ENCODE measurements at regions not wholly inside any gene's neighbourhood (a gene's known extent, or its start where the extent isn't known, plus 50 kb on each side); places are given as distances from the start of the nearest gene placed in this dataset.
A peak's percentile ranks its signal among the peaks of the same experiment; 100 is the strongest.

DNA sequence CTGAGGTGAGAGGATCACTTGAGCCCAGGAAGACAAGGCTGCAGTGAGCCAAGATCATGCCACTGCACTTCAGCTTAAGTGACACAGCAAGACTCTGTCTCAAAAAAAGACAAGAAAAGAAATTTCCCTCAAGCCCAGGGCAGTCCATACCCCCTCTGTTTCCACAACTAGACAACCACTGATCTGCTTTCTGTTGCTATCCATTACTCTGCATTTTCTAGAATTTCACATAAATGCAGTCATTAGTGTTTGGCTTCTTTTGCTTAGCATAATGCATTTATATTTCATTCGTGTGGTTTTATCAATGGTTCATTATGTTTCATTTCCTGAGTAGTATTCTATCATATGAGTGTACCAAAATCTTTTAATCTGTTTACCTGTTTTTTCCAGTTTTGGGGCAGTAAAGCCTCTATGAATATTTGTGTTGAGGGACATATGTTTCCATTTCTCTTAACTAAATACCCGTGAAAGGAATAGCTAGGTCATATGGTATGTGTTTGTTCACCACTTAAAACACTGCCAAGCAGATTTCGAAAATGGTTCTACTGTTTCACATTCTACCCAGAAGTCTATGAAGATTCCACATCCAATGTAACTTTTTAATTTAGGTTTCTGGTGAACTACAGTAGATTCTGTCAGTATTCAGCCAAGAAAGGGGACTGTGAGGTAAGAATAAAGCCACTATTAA is 271.8 kb downstream of the ZNF608 start:
- TF ChIP-seq TAF1 (IDR thresholded peaks at IDR 0.05; ENCODE audit: low read depth, low read length) = no peak
- TF ChIP-seq, protein P1, sequence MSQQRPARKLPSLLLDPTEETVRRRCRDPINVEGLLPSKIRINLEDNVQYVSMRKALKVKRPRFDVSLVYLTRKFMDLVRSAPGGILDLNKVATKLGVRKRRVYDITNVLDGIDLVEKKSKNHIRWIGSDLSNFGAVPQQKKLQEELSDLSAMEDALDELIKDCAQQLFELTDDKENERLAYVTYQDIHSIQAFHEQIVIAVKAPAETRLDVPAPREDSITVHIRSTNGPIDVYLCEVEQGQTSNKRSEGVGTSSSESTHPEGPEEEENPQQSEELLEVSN (IDR thresholded peaks at IDR 0.05) = no peak
- H3K18ac ChIP-seq (ENCODE audit: extremely low read depth, low read length) = no peak overlapping the region
- H4K5ac ChIP-seq (ENCODE audit: insufficient read length, low read depth, low read length) = no peak overlapping the region
- DNase-seq (ENCODE audit: low read depth in 1 of 2, low spot score in 2 of 2) (no peak), FAIRE-seq (no peak)
- no peaks in the 10 kb centered on the region for H4K20me1 ChIP-seq (replicated peaks in 1 of 2; ENCODE audit: control insufficient read depth in 1 of 2, insufficient read depth in 2 of 2, low read length in 2 of 2)
- H2BK5ac ChIP-seq (ENCODE audit: low read depth, low read length) = 0 out of 2 replicates have a peak overlapping the region, but pooled peaks have one; percentile 12
- H2AFZ ChIP-seq (ENCODE audit: low read length) = no peak overlapping the region
- H4K91ac ChIP-seq (replicated peaks; ENCODE audit: insufficient read length, low read length) = no peak overlapping the region
- H3K23ac ChIP-seq (ENCODE audit: insufficient read length) = no peak overlapping the region
- ChIA-PET POLR2A (ENCODE audit: partially characterized antibody) (interaction anchor here (0.9 kb wide), 1 partner anchor 22 kb away, joined by 3 read pairs; no protein-coding TSS in a partner anchor), CTCF (ENCODE audit: partially characterized antibody) (no interaction called here)
- H3K79me2 ChIP-seq (ENCODE audit: control insufficient read depth in 1 of 2, insufficient read depth in 2 of 2, low read length in 2 of 2) = no peaks in the 10 kb centered on the region
- 93% methylated on average over 3 of the region's 3 CpGs; no CpG with 5 or more reads in 1 of the 2 experiments for WGBS, 2 experiments (ENCODE audit: extremely low coverage in 1 of 2, insufficient coverage in 1 of 2, insufficient read length in 1 of 2, insufficient replicate concordance in 2 of 2, low coverage in 1 of 2, low lambda C conversion rate in 2 of 2, missing lambda C conversion rate in 1 of 2)
- no peak overlapping the region for H3K4me2 ChIP-seq (ENCODE audit: insufficient read depth in 1 of 2, low read depth in 2 of 2, low read length in 2 of 2)
- H3K79me1 ChIP-seq (ENCODE audit: low read depth, low read length) = no peaks in the 10 kb centered on the region
- H3K23me2 ChIP-seq (ENCODE audit: low read depth, low read length) = no peaks in the 10 kb centered on the region
- no peaks in the 10 kb centered on the region for H3K9me3 ChIP-seq (ENCODE audit: insufficient read depth in 2 of 2, low read depth in 1 of 2, low read length in 1 of 2)
- peaks cover 0 to 1% (median 0%) of the 10 kb centered on the region in 4 experiments; a peak in 1 of 7 replicates for H3K27me3 ChIP-seq (replicated peaks in 1 of 4; ENCODE audit: control insufficient read depth in 3 of 4, extremely low read depth in 1 of 4, insufficient read depth in 3 of 4, low read length in 3 of 4)
- peaks cover 2 to 17% (median 7%) of the 10 kb centered on the region in 4 experiments; a peak in 6 of 7 replicates for H3K4me1 ChIP-seq (replicated peaks in 1 of 4; ENCODE audit: control insufficient read depth in 3 of 4, insufficient read depth in 4 of 4, low read length in 3 of 4)
- 0 out of 2 replicates have a peak overlapping the region, but pooled peaks have one; percentile 11 for H2BK20ac ChIP-seq (ENCODE audit: low read length)
- no peak overlapping the region for H3K9ac ChIP-seq (replicated peaks in 1 of 4; ENCODE audit: extremely low read depth in 1 of 4, low read depth in 3 of 4, low read length in 3 of 4)
- no peak overlapping the region for H3K27ac ChIP-seq (ENCODE audit: low read depth, low read length)
- no peak overlapping the region for H3K4me3 ChIP-seq (ENCODE audit: extremely low read depth in 1 of 4, insufficient read depth in 2 of 4, low read depth in 3 of 4, low read length in 4 of 4)
- no peak overlapping the region for H3K14ac ChIP-seq (ENCODE audit: insufficient read length)
- no peak overlapping the region for H4K8ac ChIP-seq (ENCODE audit: extremely low read depth, insufficient read depth, low read length)
- H3K36me3 ChIP-seq (ENCODE audit: control insufficient read depth in 2 of 4, insufficient read depth in 4 of 4, low read length in 3 of 4) = no peaks in the 10 kb centered on the region
- H2BK120ac ChIP-seq (replicated peaks; ENCODE audit: low read depth, low read length) = no peak overlapping the region
- H3K4ac ChIP-seq (replicated peaks; ENCODE audit: insufficient read length, low read depth, low read length) = no peak overlapping the region
- H3K56ac ChIP-seq (replicated peaks; ENCODE audit: insufficient read length, low read depth, low read length) = no peak overlapping the region
- H2BK15ac ChIP-seq (ENCODE audit: low read length) = no peak overlapping the region
- no peak overlapping the region for H2AK5ac ChIP-seq (ENCODE audit: low read depth, low read length)
- no peak overlapping the region for H2BK12ac ChIP-seq (ENCODE audit: low read depth, low read length)

Data from H1 (cell line).